ENCODE measurements at regions not wholly inside any gene's neighbourhood (a gene's known extent, or its start where the extent isn't known, plus 50 kb on each side); places are given as distances from the start of the nearest gene placed in this dataset.

- TF ChIP-seq ELK1 (IDR thresholded peaks at IDR 0.05; ENCODE audit: borderline replicate concordance, low read depth, low read length) = no peak
- TF ChIP-seq USF2 (IDR thresholded peaks at IDR 0.05; ENCODE audit: low read depth, low read length) = no peak
- no peak for TF ChIP-seq CTCF (conservative IDR thresholded peaks at IDR 0.05; ENCODE audit: low read depth, low read length)
- no peak for TF ChIP-seq POLR2A (IDR thresholded peaks at IDR 0.05; ENCODE audit: low read depth, low read length)
- TF ChIP-seq RFX5 (IDR thresholded peaks at IDR 0.05; ENCODE audit: low read depth, low read length) = no peak
- no peak for TF ChIP-seq MAFK (IDR thresholded peaks at IDR 0.05; ENCODE audit: low read depth, low read length)
- no peak for TF ChIP-seq CEBPB (IDR thresholded peaks at IDR 0.05; ENCODE audit: low read depth, low read length)
- no peak for TF ChIP-seq RCOR1 (IDR thresholded peaks at IDR 0.05; ENCODE audit: insufficient replicate concordance, low read length)
- TF ChIP-seq RAD21 (IDR thresholded peaks at IDR 0.05; ENCODE audit: low read length) = no peak
- no peak for TF ChIP-seq SMC3 (IDR thresholded peaks at IDR 0.05; ENCODE audit: low read depth, low read length)
Measured at GRCh38 chr10:31679936-31680335, 248.7 kb downstream of the ARHGAP12 start.
